Cardiac fibroblast (primary cell): ENCODE measurements at regions not wholly inside any gene's neighbourhood (a gene's known extent, or its start where the extent isn't known, plus 50 kb on each side); places are given as distances from the start of the nearest gene placed in this dataset.
A peak's percentile ranks its signal among the peaks of the same experiment; 100 is the strongest.

Experiments used
- DNase-seq, 2 donors: peaks; one replicate each; pipeline versions ENCODE4 v3.0.0 to v3.0.0-alpha.2; 2010; ENCODE audit warnings: low read depth in 2 of 2
- H3K4me3 ChIP-seq, 2 donors: replicated peaks in 1 of 2; 1 replicate in 1 of 2; 2 replicates in 1 of 2; pipeline ENCODE4 v1.5.1; 2011; ENCODE audit warnings: low read depth in 2 of 2, low read length in 2 of 2, mild to moderate bottlenecking in 2 of 2, moderate library complexity in 1 of 2
- CTCF ChIP-seq: IDR thresholded peaks from one replicate; pipeline ENCODE4 v1.5.1; 2011; ENCODE audit warnings: low read depth, mild to moderate bottlenecking, low read length, inconsistent platforms

DNA sequence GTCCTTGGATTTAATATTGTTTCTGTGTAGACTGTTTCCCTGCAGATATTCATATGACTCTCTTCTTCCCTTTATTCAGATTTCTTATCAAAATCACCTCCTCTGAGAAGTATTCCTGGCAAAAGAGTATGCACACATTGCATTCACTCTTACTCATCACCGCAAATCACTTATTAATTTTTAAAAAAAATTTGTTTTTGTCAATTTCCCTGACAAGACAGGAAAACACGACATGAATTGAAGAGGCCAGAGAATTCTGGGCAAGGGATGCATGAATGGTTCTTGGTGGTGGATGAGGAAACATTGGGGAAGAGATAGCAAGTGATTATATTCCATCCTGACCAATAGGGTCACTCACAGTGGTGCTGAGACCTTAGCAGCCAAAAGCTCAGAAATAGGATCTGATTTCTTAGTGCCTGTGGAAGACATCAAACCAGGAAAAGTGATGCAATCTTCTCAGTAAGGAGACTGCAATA is 522.5 kb upstream of the AGA start:
- peak in 1 of 2 donors; percentile 3 for DNase-seq
- H3K4me3 ChIP-seq, result no peak overlapping the region
- no peak for TF ChIP-seq CTCF

GRCh38 chr4:177967328-177967727 is 525.1 kb upstream of the AGA start:
- TF ChIP-seq CTCF, result no peak
- no peak overlapping the region for H3K4me3 ChIP-seq
- no peak for DNase-seq

GRCh38 chr4:177968817-177969442 is 526.7 kb upstream of the AGA start:
- no peak for TF ChIP-seq CTCF
- DNase-seq, result no peak
- H3K4me3 ChIP-seq, result no peak overlapping the region

DNA sequence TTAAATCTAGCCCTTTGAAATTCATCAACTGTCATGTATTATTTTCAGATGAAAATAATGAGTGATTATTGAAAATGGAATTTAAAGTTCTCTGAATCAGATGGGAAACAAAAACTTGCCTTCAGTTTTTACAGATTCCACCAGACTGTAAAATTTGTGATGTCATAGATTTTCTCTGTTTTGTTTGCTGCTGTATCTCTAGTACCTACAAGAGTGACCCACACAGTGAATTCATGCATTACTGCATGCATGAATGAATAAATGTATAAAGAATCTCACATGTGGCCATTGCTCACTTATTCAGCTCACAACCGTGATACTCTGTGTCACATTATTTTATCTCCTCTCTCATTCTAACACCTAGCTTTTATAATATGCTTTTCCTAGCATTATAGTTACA is 532.2 kb upstream of the AGA start:
- no peak for TF ChIP-seq CTCF
- no peak overlapping the region for H3K4me3 ChIP-seq
- DNase-seq, result no peak

- no peak for TF ChIP-seq CTCF
- no peak for DNase-seq
- H3K4me3 ChIP-seq, result no peak overlapping the region
Observed at GRCh38 chr4:177975315-177975987, 533.2 kb upstream of the AGA start.

- TF ChIP-seq CTCF, result no peak
- H3K4me3 ChIP-seq, result no peak overlapping the region
- no peak for DNase-seq
Observed at GRCh38 chr4:177986236-177986635, 544.0 kb upstream of the AGA start.

- TF ChIP-seq CTCF, result no peak
- no peak for DNase-seq
- no peak overlapping the region for H3K4me3 ChIP-seq
Observed at GRCh38 chr4:177987896-177988295, 545.7 kb upstream of the AGA start.
